Transverse colon (tissue), 3 donors: ENCODE measurements at regions not wholly inside any gene's neighbourhood (a gene's known extent, or its start where the extent isn't known, plus 50 kb on each side); places are given as distances from the start of the nearest gene placed in this dataset.

Experiments used
- EP300 ChIP-seq: sonication (generic); formaldehyde crosslinking; IDR thresholded peaks from one replicate; pipeline ENCODE4 v1.6.1; 2017; ENCODE audit warnings: antibody characterized with exemption, low read depth
- POLR2A ChIP-seq: fragments of 450-650 bp; IDR thresholded peaks from one replicate; pipeline ENCODE4 v1.6.1; 2016; ENCODE audit warnings: antibody characterized with exemption, mild to moderate bottlenecking, moderate library complexity
- POLR2AphosphoS5 ChIP-seq, 3 donors: sonication (generic); formaldehyde crosslinking; IDR thresholded peaks; one replicate each; pipeline ENCODE4 v1.6.1; 2016; ENCODE audit warnings: antibody characterized with exemption in 3 of 3

DNA sequence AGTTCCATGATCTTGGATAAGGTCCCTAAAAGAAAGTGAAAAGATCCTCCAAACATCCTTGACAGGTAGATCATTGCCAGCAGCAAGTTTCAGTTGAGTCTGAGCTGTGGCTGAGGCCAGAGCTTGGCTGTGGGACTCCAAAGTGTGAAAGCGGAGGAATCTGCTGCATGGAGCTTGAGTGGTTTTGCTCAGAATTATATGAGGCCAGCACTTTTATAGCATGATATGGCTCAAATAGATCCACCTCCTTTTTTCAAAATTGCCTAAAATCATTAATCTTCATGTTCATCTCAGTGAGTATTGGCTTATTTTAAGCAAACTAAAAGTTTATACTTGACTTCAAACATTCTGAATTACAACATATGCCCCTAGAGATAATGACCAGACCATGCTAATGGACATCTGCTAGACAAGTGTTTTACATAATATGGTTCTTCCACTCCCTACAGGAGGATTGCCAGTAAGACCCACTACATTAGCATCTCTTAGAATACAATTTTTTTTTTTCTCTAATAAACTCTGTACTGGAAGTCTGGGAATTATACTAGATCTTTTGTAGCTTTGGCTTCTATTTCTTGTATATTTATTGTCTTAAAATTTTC lies 368.1 kb downstream of the ZPLD1 start:
- TF ChIP-seq POLR2A (no peak), EP300 (no peak), POLR2AphosphoS5 (IDR thresholded peaks at IDR 0.05) (no peak)
